SK-N-SH (cell line): ENCODE measurements at regions not wholly inside any gene's neighbourhood (a gene's known extent, or its start where the extent isn't known, plus 50 kb on each side); places are given as distances from the start of the nearest gene placed in this dataset.
A peak's percentile ranks its signal among the peaks of the same experiment; 100 is the strongest.

Source experiments
- CTCF ChIA-PET: fragments of 300-600, 350-600 bp; formaldehyde crosslinking; extraction: SDS; loops from one replicate; lab custom pipeline; 2021; lab: Yijun Ruan, JAX
- POLR2A ChIA-PET: fragments of 350-600 bp; sonication (Branson Sonifier 250); formaldehyde crosslinking; extraction: SDS; loops from one replicate; lab custom pipeline; 2020; ENCODE audit warnings: antibody characterized with exemption, inconsistent platforms; lab: Yijun Ruan, JAX
- DNase-seq: peaks from one replicate; pipeline ENCODE4 v3.0.0; 2012
- H2AFZ ChIP-seq: fragments of 200-600 bp; sonication (generic); 2 replicates; pipeline ENCODE4 v1.8.1; 2016; ENCODE audit warnings: antibody characterized with exemption, mild to moderate bottlenecking, low read depth
- H3F3A ChIP-seq: fragments of 200-600 bp; sonication (generic); replicated peaks from 2 replicates; pipeline ENCODE3; 2016; ENCODE audit warnings: antibody characterized with exemption, mild to moderate bottlenecking; ENCODE audit not compliant: insufficient read depth
- H3K27ac ChIP-seq, 2 experiments: fragments of 200-500 bp in 1 of 2; fragments of 200-600 bp in 1 of 2; sonication (Bioruptor generic) in 1 of 2; sonication (generic), shearing (Covaris generic) in 1 of 2; 2 replicates each; pipeline versions ENCODE4 v1.5.1 to v1.6.1; 2014 to 2016; ENCODE audit warnings: low read depth in 2 of 2, inconsistent platforms in 1 of 2, low read length in 1 of 2, mild to moderate bottlenecking in 1 of 2, mixed read lengths in 1 of 2
- H3K27me3 ChIP-seq: fragments of 200-600 bp; sonication (generic), shearing (Covaris generic); 2 replicates; pipeline ENCODE4 v1.6.1; 2016; ENCODE audit warnings: mixed run types; ENCODE audit not compliant: insufficient read depth
- H3K36me3 ChIP-seq, 2 experiments: fragments of 200-500 bp in 1 of 2; fragments of 200-600 bp in 1 of 2; sonication (Bioruptor generic) in 1 of 2; sonication (generic) in 1 of 2; replicated peaks in 1 of 2; 2 replicates each; pipeline versions ENCODE3 to v1.5.1; 2014 to 2016; ENCODE audit warnings: low read length in 1 of 2, mild to moderate bottlenecking in 1 of 2; ENCODE audit not compliant: insufficient read depth in 2 of 2, control insufficient read depth in 1 of 2
- H3K4me1 ChIP-seq, 2 experiments: fragments of 200-500 bp in 1 of 2; fragments of 200-600 bp in 1 of 2; sonication (Bioruptor generic) in 1 of 2; sonication (generic), shearing (Covaris generic) in 1 of 2; 2 replicates each; pipeline versions ENCODE4 v1.5.1 to v1.6.1; 2014 to 2016; ENCODE audit warnings: low read depth in 1 of 2, low read length in 1 of 2, mixed run types in 1 of 2; ENCODE audit not compliant: insufficient read depth in 2 of 2, control insufficient read depth in 1 of 2
- H3K4me2 ChIP-seq: fragments of 200-600 bp; sonication (generic), shearing (Covaris generic); 2 replicates; pipeline ENCODE4 v1.6.1; 2017; ENCODE audit warnings: mixed run types
- H3K4me3 ChIP-seq, 2 experiments: fragments of 200-500 bp in 1 of 2; fragments of 200-600 bp in 1 of 2; sonication (Bioruptor generic) in 1 of 2; sonication (generic), shearing (Covaris generic) in 1 of 2; 2 replicates each; pipeline versions ENCODE4 v1.5.1 to v1.8.1; 2014 to 2016; ENCODE audit warnings: low read depth in 2 of 2, inconsistent platforms in 1 of 2, low read length in 1 of 2, mild to moderate bottlenecking in 1 of 2, mixed read lengths in 1 of 2, moderate library complexity in 1 of 2
- H3K79me2 ChIP-seq: fragments of 200-600 bp; sonication (generic); 2 replicates; pipeline ENCODE4 v1.8.1; 2017; ENCODE audit warnings: mild to moderate bottlenecking; ENCODE audit not compliant: insufficient read depth
- H3K9ac ChIP-seq: fragments of 200-600 bp; sonication (generic); 2 replicates; pipeline ENCODE4 v1.6.1; 2017; ENCODE audit warnings: mixed run types
- H3K9me2 ChIP-seq: fragments of 200-600 bp; sonication (generic); 2 replicates; pipeline ENCODE4 v1.6.1; 2017; ENCODE audit warnings: mixed run types
- H3K9me3 ChIP-seq: fragments of 200-600 bp; sonication (generic); 2 replicates; pipeline ENCODE4 v1.6.1; 2017; ENCODE audit warnings: mixed run types, mild to moderate bottlenecking, moderate library complexity
- H4K20me1 ChIP-seq: fragments of 200-600 bp; sonication (generic); 2 replicates; pipeline ENCODE4 v1.6.1; 2017; ENCODE audit warnings: mild to moderate bottlenecking, mixed run types; ENCODE audit not compliant: insufficient read depth
- CHD2 ChIP-seq: fragments of 150-350 bp; IDR thresholded peaks from 2 replicates; pipeline ENCODE4 v1.6.1; 2018; ENCODE audit warnings: low read length; ENCODE audit not compliant: partially characterized antibody
- CTCF ChIP-seq: fragments of 200-600 bp; sonication (generic); IDR thresholded peaks from 2 replicates; pipeline ENCODE4 v1.6.1; 2017; ENCODE audit warnings: antibody characterized with exemption, mild to moderate bottlenecking, moderate library complexity
- GABPA ChIP-seq: IDR thresholded peaks from 2 replicates; pipeline ENCODE4 v1.4.0; 2012; ENCODE audit warnings: low read depth, mild to moderate bottlenecking
- RAD21 ChIP-seq: IDR thresholded peaks from 2 replicates; pipeline ENCODE4 v1.6.1; 2012; ENCODE audit warnings: mild to moderate bottlenecking, low read length
- RXRA ChIP-seq: IDR thresholded peaks from 2 replicates; pipeline ENCODE4 v1.4.0; 2012; ENCODE audit warnings: low read depth, mild to moderate bottlenecking, borderline replicate concordance
- SIN3A ChIP-seq: IDR thresholded peaks from 2 replicates; pipeline ENCODE4 v1.6.1; 2012; ENCODE audit warnings: low read depth, mild to moderate bottlenecking, low read length, moderate library complexity, borderline replicate concordance
- SMC3 ChIP-seq: IDR thresholded peaks from 2 replicates; pipeline ENCODE4 v1.6.1; 2012; ENCODE audit warnings: low read depth, low read length, improper control_type of control experiment
- YY1 ChIP-seq: IDR thresholded peaks from 2 replicates; pipeline ENCODE4 v1.4.0; 2012; ENCODE audit warnings: low read depth, mild to moderate bottlenecking
- ZBTB33 ChIP-seq: IDR thresholded peaks from 2 replicates; pipeline ENCODE4 v1.4.0; 2012; ENCODE audit warnings: low read depth, borderline replicate concordance
- WGBS: methylation state at CpG from one replicate; pipeline ENCODE4 v1.1.6; 2017; ENCODE audit warnings: low lambda C conversion rate; 5-methylcytosine and 5-hydroxymethylcytosine counted together
- TF ChIP-seq, protein P1 (sequence below): fragments of 150-350 bp; IDR thresholded peaks from 2 replicates; pipeline ENCODE4 v1.6.1; 2017; ENCODE audit warnings: antibody characterized with exemption, low read length, low read depth, borderline replicate concordance

DNA sequence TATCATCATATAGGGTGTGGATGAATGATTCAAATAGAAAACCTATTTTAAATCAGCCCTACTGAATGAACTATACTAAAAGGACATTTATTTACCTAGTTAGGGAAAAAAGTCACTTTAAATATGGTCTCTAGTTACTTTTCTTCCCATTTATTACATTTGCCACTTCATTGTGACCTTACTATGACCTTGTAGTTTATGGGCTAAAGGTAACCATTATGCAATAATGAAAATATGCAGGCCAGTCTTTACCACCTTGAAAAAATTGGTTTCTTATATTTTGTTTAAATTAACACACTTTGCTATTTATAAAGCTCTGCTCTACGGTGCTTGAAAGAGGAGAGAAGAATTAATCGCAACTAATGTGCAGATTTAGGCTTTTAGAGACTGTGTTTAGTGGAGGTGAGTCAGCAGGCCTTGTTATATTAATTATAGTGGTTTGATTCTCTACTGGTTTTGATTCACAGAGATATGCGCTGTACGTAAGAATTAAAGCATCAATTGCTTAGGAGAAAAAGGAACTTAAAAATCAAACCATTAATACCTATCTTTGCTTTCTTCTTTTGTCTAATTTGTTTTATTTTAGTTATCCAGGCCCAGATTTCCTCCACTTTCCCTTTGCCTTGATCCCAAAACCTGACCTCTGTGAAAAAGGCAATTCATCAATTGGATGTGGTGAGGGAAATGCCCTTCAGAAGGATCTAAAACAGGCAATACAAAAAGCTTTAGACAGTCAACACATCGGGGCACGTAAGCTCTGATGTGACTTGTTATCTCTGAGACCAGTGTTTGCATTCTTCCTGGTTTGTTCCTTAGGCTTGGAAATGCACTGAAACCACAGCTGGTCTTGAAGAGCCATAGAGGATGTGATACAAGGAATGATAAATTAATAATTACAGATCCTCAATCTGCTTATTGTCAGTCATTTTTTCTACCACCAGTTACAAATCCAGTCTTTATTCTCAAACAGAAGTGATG is 141.2 kb upstream of the HDAC9 start:
- no peaks in the 10 kb centered on the region for H3K27me3 ChIP-seq
- no peaks in the 10 kb centered on the region for H3K9me2 ChIP-seq
- H3K4me1 ChIP-seq: peaks cover 8 to 36% of the 10 kb centered on the region in 2 experiments; a peak in 3 of 4 replicates
- H3K36me3 ChIP-seq: no peaks in the 10 kb centered on the region
- POLR2A ChIA-PET: no interaction called here
- H4K20me1 ChIP-seq: no peaks in the 10 kb centered on the region
- TF ChIP-seq ZBTB33: no peak
- TF ChIP-seq RXRA: 0 out of 2 replicates have a peak, but pooled peaks have one; percentile 12
- H3K4me2 ChIP-seq: no peak overlapping the region
- CTCF ChIA-PET: interaction anchor here (0.6 to 14.8 kb wide), 29 partner anchors 9 to 1311 kb away, joined by 3 to 495 read pairs (median 4); partner anchors contain the start of genes HDAC9 and TWIST1
- 90% methylated on average over 6 of the region's 6 CpGs for WGBS
- no peak for DNase-seq
- 0 out of 2 replicates have a peak overlapping the region, but pooled peaks have one; percentile 7 for H2AFZ ChIP-seq
- no peak overlapping the region for H3K27ac ChIP-seq
- no peak overlapping the region for H3K9ac ChIP-seq
- no peaks in the 10 kb centered on the region for H3K9me3 ChIP-seq
- H3F3A ChIP-seq: no peaks in the 10 kb centered on the region
- no peaks in the 10 kb centered on the region for H3K79me2 ChIP-seq
- H3K4me3 ChIP-seq: no peak overlapping the region

GRCh38 chr7:18356191-18356645 is 139.3 kb upstream of the HDAC9 start:
- POLR2A ChIA-PET: interaction anchor here (1.0 kb wide), 1 partner anchor 139 kb away, joined by 4 read pairs; the partner anchor contains the start of gene HDAC9
- WGBS: 8% methylated on average over 5 of the region's 5 CpGs
- CTCF ChIA-PET: interaction anchor here (0.6 to 4.2 kb wide), 31 partner anchors 10 to 733 kb away, joined by 3 to 69 read pairs (median 4); partner anchors contain the start of gene HDAC9

More at GRCh38 chr7:18356191-18356645, 139.3 kb upstream of the HDAC9 start:
- Histone ChIP-seq H3K9me2 (no peaks in the 10 kb centered on the region), H3F3A (no peaks in the 10 kb centered on the region), H2AFZ (peak overlapping the region; percentile 88), H3K4me1 (peaks cover 8 to 36% of the 10 kb centered on the region in 2 experiments; a peak in 3 of 4 replicates), H3K27me3 (no peaks in the 10 kb centered on the region), H3K27ac (peak overlapping the region; percentile 18 to 48; a peak in 2 of 4 replicates), H3K9me3 (no peaks in the 10 kb centered on the region), H3K4me3 (no peak overlapping the region; a peak in 1 of 4 replicates), H3K79me2 (no peaks in the 10 kb centered on the region), H4K20me1 (no peaks in the 10 kb centered on the region), H3K4me2 (peak overlapping the region; percentile 45; the same call in 1 of the 2 replicates), H3K36me3 (no peaks in the 10 kb centered on the region), H3K9ac (0 out of 2 replicates have a peak overlapping the region, but pooled peaks have one; percentile 17)
- TF ChIP-seq SIN3A (no peak), SMC3 (peak; percentile 58), YY1 (peak; percentile 72; the same call in 1 of the 2 replicates), GABPA (no peak), CHD2 (peak; percentile 10), RAD21 (peak; percentile 78), CTCF (peak; percentile 92)
- TF ChIP-seq, protein P1, sequence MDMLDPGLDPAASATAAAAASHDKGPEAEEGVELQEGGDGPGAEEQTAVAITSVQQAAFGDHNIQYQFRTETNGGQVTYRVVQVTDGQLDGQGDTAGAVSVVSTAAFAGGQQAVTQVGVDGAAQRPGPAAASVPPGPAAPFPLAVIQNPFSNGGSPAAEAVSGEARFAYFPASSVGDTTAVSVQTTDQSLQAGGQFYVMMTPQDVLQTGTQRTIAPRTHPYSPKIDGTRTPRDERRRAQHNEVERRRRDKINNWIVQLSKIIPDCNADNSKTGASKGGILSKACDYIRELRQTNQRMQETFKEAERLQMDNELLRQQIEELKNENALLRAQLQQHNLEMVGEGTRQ: no peak
- DNase-seq: peak; percentile 34
